Testis (tissue), 2 donors: ENCODE measurements at regions not wholly inside any gene's neighbourhood (a gene's known extent, or its start where the extent isn't known, plus 50 kb on each side); places are given as distances from the start of the nearest gene placed in this dataset.

Source experiments
- CTCF ChIP-seq, 3 experiments: fragments of 450-650 bp in 2 of 3; fragments of 200-600 bp in 1 of 3; sonication (generic) in 1 of 3; IDR thresholded peaks; one replicate each; pipeline ENCODE4 v1.5.1; 2016 to 2019; ENCODE audit warnings: antibody characterized with exemption in 3 of 3, mild to moderate bottlenecking in 2 of 3, moderate library complexity in 1 of 3
- POLR2A ChIP-seq: fragments of 450-650 bp; IDR thresholded peaks from one replicate; pipeline ENCODE4 v1.6.1; 2017; ENCODE audit warnings: antibody characterized with exemption, mild to moderate bottlenecking, moderate library complexity

- peak in 1 of 3 experiments; percentile 3 for TF ChIP-seq CTCF (IDR thresholded peaks at IDR 0.05)
- no peak for TF ChIP-seq POLR2A
These were observed 145.1 kb upstream of the DIO2 start for GRCh38 chr14:80356413-80356812.
